ENCODE measurements at regions not wholly inside any gene's neighbourhood (a gene's known extent, or its start where the extent isn't known, plus 50 kb on each side); places are given as distances from the start of the nearest gene placed in this dataset.

DNA sequence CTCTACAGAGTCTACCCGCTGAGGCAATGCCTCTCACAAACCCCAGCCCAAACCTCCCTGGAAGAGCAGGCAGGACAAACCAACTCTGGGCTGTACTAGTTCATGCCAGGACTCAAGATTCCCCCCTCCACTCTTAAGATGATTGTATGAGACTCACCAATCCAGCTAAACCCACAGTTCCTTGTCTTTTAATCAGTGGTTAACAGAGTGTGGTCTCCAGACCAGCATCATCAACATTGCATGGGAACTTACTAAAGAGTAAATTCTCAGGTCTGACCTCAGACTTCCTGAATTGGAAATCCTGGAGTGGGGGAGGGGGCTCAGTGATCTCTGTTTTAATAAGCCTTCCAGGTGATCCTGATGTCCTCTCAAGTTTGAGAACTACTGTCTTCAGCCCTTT is 240.9 kb downstream of the GAS1 start:
- TF ChIP-seq, protein P1, sequence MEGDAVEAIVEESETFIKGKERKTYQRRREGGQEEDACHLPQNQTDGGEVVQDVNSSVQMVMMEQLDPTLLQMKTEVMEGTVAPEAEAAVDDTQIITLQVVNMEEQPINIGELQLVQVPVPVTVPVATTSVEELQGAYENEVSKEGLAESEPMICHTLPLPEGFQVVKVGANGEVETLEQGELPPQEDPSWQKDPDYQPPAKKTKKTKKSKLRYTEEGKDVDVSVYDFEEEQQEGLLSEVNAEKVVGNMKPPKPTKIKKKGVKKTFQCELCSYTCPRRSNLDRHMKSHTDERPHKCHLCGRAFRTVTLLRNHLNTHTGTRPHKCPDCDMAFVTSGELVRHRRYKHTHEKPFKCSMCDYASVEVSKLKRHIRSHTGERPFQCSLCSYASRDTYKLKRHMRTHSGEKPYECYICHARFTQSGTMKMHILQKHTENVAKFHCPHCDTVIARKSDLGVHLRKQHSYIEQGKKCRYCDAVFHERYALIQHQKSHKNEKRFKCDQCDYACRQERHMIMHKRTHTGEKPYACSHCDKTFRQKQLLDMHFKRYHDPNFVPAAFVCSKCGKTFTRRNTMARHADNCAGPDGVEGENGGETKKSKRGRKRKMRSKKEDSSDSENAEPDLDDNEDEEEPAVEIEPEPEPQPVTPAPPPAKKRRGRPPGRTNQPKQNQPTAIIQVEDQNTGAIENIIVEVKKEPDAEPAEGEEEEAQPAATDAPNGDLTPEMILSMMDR (conservative IDR thresholded peaks at IDR 0.05; ENCODE audit: low read depth, low read length), result no peak
- TF ChIP-seq POLR2A (IDR thresholded peaks at IDR 0.05; ENCODE audit: low read depth, low read length), result no peak
- no peak for TF ChIP-seq NFE2L2 (IDR thresholded peaks at IDR 0.05; ENCODE audit: low read depth, low read length)
- TF ChIP-seq, protein P2, sequence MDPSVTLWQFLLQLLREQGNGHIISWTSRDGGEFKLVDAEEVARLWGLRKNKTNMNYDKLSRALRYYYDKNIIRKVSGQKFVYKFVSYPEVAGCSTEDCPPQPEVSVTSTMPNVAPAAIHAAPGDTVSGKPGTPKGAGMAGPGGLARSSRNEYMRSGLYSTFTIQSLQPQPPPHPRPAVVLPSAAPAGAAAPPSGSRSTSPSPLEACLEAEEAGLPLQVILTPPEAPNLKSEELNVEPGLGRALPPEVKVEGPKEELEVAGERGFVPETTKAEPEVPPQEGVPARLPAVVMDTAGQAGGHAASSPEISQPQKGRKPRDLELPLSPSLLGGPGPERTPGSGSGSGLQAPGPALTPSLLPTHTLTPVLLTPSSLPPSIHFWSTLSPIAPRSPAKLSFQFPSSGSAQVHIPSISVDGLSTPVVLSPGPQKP (IDR thresholded peaks at IDR 0.05; ENCODE audit: borderline replicate concordance, low read depth, low read length), result no peak
- no peak for TF ChIP-seq RCOR1 (IDR thresholded peaks at IDR 0.05; ENCODE audit: insufficient replicate concordance, low read length)
- TF ChIP-seq SMC3 (IDR thresholded peaks at IDR 0.05; ENCODE audit: low read depth, low read length), result no peak
- no peak for TF ChIP-seq MAZ (IDR thresholded peaks at IDR 0.05; ENCODE audit: borderline replicate concordance, low read depth, low read length)
- TF ChIP-seq, protein P3, sequence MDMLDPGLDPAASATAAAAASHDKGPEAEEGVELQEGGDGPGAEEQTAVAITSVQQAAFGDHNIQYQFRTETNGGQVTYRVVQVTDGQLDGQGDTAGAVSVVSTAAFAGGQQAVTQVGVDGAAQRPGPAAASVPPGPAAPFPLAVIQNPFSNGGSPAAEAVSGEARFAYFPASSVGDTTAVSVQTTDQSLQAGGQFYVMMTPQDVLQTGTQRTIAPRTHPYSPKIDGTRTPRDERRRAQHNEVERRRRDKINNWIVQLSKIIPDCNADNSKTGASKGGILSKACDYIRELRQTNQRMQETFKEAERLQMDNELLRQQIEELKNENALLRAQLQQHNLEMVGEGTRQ (IDR thresholded peaks at IDR 0.05; ENCODE audit: low read depth, low read length), result no peak
- TF ChIP-seq CHD1 (IDR thresholded peaks at IDR 0.05; ENCODE audit: low read depth, low read length), result no peak
